GM18499 (cell line): ENCODE measurements at regions not wholly inside any gene's neighbourhood (a gene's known extent, or its start where the extent isn't known, plus 50 kb on each side); places are given as distances from the start of the nearest gene placed in this dataset.
"Not testable (repeated sequence)": the region's sequence is repeated elsewhere in the genome, so short reads cannot be mapped to it uniquely, and the experiment has no call there.

Source experiments
- ATAC-seq: cut with Tn5 transposase; IDR thresholded peaks from one replicate; pipeline ENCODE4 v1.9.1; 2021; ENCODE audit warnings: moderate number of reproducible peaks; ENCODE audit not compliant: insufficient read depth, unreplicated experiment

DNA sequence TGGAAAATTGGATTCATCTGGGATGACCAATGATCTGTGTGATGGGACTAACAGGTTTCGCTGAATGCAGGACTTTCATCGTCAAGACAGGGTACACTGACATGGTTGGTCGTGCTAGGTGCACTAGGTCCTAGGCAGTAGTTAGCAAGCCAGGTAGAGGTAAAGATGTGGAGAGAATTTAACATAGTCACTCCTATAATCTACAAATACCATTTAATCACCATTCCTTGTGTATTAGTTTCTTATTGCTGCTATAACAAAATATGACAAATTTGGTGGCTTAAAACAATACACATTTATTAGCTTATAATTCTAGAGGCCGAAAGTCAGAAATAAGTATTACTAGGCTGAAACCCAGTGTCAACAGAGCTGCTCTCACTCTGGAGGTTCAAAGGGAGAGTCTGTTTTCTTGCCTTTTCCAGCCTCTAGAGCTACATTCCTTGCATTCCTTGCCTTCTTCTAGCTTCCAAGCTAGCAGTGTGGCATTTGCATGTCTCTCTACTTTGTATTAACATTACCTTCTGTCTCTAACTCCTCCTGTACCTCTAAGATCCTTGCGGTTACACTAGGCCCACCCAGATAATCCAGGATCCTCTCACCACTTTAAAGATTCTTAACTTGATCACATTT, 98.7 kb upstream of the GRIA3 start:
- ATAC-seq, result no peak

- no peak for ATAC-seq
These were observed 97.3 kb upstream of the GRIA3 start for GRCh38 chrX:123086768-123087167.

DNA sequence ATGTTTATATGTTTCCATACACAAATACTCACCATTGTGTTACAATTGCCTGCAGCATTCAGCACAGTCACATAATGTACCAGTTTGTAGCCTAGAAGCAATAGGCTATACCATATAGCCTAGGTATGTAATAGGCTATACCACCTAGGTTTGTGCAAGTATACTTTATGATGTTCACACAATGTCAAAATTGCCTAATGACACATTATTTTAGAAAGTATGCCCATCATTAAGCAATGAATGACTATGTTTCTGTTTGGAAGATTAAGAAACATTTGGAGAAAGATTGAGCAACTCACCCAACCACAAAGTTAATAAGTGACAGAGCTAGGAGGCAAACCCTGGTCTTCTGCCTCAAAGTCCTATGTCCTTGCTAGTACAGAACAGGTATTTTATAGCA, 96.8 kb upstream of the GRIA3 start:
- ATAC-seq, result no peak

DNA sequence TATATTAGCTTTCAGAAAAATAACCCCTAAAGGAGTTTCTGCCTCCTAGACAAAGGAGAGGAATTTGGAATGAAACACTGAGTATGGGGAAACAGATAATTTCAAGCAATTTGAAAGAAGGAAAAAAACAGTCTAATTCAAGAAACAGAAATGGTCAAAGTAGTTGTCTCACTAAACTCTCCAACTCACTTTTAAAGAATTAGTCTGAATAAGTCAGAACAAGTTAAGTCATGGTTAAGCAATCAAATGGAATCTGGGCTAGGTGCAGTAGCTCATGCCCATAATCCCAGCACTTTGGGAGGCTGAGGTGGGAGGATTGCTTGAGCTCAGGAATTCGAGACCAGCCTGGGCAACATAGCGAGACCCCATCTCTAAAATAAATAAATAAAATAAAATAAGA, 95.7 kb upstream of the GRIA3 start:
- ATAC-seq, result no peak

- ATAC-seq, result no peak
These were observed 95.1 kb upstream of the GRIA3 start for GRCh38 chrX:123088930-123089329.

GRCh38 chrX:123093792-123094191, 90.3 kb upstream of the GRIA3 start:
- ATAC-seq, result no peak

- ATAC-seq, result no peak
These were observed 75.3 kb upstream of the GRIA3 start for GRCh38 chrX:123108513-123109427.

- no peak for ATAC-seq
These were observed 62.8 kb upstream of the GRIA3 start for GRCh38 chrX:123121241-123121640.

DNA sequence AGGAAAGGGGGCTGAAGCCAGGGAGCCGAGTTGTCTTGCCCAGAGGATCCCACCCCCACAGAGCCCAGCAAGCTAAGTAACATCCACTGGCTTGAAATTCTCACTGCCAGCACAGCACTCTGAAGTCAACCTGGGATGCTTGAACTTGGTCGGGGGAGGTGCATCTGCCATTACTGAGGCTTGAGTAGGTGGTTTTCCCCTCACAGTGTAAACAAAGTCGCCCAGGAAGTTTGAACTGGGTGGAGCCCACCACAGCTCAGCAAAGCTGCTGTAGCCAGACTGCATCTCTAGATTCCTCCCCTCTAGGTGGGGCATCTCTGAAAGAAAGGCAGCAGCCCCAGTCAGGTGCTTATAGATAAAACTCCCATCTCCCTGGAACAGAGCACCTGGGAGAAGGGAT, 54.3 kb upstream of the GRIA3 start:
- ATAC-seq, result not testable (repeated sequence)
